IMR-90 (cell line): ENCODE measurements at regions not wholly inside any gene's neighbourhood (a gene's known extent, or its start where the extent isn't known, plus 50 kb on each side); places are given as distances from the start of the nearest gene placed in this dataset.

ENCODE experiments used
- ATAC-seq: fragments of 200-7000 bp; cut with Tn5 transposase; 2 replicates; pipeline ENCODE4 v1.9.1; 2020; ENCODE audit warnings: low read depth, mild to moderate bottlenecking, moderate library complexity
- BruUV-seq: library from RNA; stranded (reverse); fragments of 400-500 nt; replicated peaks from 2 replicates; lab custom pipeline; 2021; lab: Mats Ljungman, UMichigan
- CTCF ChIA-PET: fragments of 300-600 bp; formaldehyde crosslinking; extraction: SDS; loops from one replicate; lab custom pipeline; 2021; ENCODE audit warnings: antibody characterized with exemption; lab: Yijun Ruan, JAX
- POLR2A ChIA-PET: fragments of 300-600 bp; sonication (Branson Sonifier 250); formaldehyde crosslinking; loops from one replicate; lab custom pipeline; 2022; ENCODE audit warnings: antibody characterized with exemption; ENCODE audit not compliant: unreplicated experiment; lab: Charles Lee
- DNase-seq: peaks from one replicate; pipeline ENCODE4 v3.0.0; 2013
- H2AFZ ChIP-seq: replicated peaks from 2 replicates; pipeline ENCODE3; 2013; ENCODE audit warnings: low read length, mild to moderate bottlenecking; ENCODE audit not compliant: poor library complexity
- H2AK5ac ChIP-seq: 2 replicates; pipeline ENCODE4 v1.6.1; 2013; ENCODE audit warnings: low read depth, low read length, inconsistent platforms
- H2AK9ac ChIP-seq: replicated peaks from 2 replicates; pipeline ENCODE3; 2013; ENCODE audit warnings: mild to moderate bottlenecking, low read depth, low read length, moderate library complexity; ENCODE audit not compliant: poor library complexity
- H2BK120ac ChIP-seq: 2 replicates; pipeline ENCODE4 v1.6.1; 2013; ENCODE audit warnings: low read depth, low read length, inconsistent platforms
- H2BK15ac ChIP-seq: 3 replicates; pipeline ENCODE4 v1.6.1; 2013; ENCODE audit warnings: low read depth, low read length, inconsistent platforms
- H2BK20ac ChIP-seq: 2 replicates; pipeline ENCODE4 v1.6.1; 2013; ENCODE audit warnings: low read depth, mild to moderate bottlenecking, inconsistent platforms, low read length, moderate library complexity
- H2BK5ac ChIP-seq: 2 replicates; pipeline ENCODE4 v1.6.1; 2013; ENCODE audit warnings: mild to moderate bottlenecking, low read depth, low read length, inconsistent platforms; ENCODE audit not compliant: poor library complexity, severe bottlenecking
- H3K14ac ChIP-seq: replicated peaks from 2 replicates; pipeline ENCODE4 v1.6.1; 2013; ENCODE audit warnings: low read depth, low read length, inconsistent platforms
- H3K18ac ChIP-seq: 2 replicates; pipeline ENCODE4 v1.6.1; 2013; ENCODE audit warnings: low read depth, low read length, control low read depth
- H3K23ac ChIP-seq: 2 replicates; pipeline ENCODE4 v1.6.1; 2013; ENCODE audit warnings: low read depth, low read length, inconsistent platforms
- H3K27ac ChIP-seq: 2 replicates; pipeline ENCODE4 v1.5.1; 2013; ENCODE audit warnings: mild to moderate bottlenecking, control low read depth, low read length; ENCODE audit not compliant: insufficient read depth
- H3K27me3 ChIP-seq: 2 replicates; pipeline ENCODE4 v1.6.1; 2013; ENCODE audit warnings: low read length; ENCODE audit not compliant: control insufficient read depth, insufficient read depth
- H3K36me3 ChIP-seq: 2 replicates; pipeline ENCODE4 v1.6.1; 2013; ENCODE audit warnings: low read length, mixed read lengths; ENCODE audit not compliant: control insufficient read depth, insufficient read depth
- H3K4ac ChIP-seq: 2 replicates; pipeline ENCODE4 v1.6.1; 2013; ENCODE audit warnings: low read depth, low read length, inconsistent platforms
- H3K4me1 ChIP-seq: 2 replicates; pipeline ENCODE4 v1.6.1; 2013; ENCODE audit warnings: low read length, mixed read lengths; ENCODE audit not compliant: control insufficient read depth, insufficient read depth
- H3K4me2 ChIP-seq: 2 replicates; pipeline ENCODE4 v1.6.1; 2013; ENCODE audit warnings: low read depth, mild to moderate bottlenecking, control low read depth, low read length, moderate library complexity
- H3K4me3 ChIP-seq: 2 replicates; pipeline ENCODE4 v1.5.1; 2013; ENCODE audit warnings: low read depth, mild to moderate bottlenecking, control low read depth, low read length, moderate library complexity; ENCODE audit not compliant: insufficient read depth
- H3K56ac ChIP-seq: 2 replicates; pipeline ENCODE4 v1.6.1; 2013; ENCODE audit warnings: low read length, inconsistent platforms; ENCODE audit not compliant: insufficient read depth; ENCODE audit errors: extremely low read depth
- H3K79me1 ChIP-seq, 2 experiments: 2 replicates each; pipeline ENCODE4 v1.6.1; 2013; ENCODE audit warnings: low read length in 2 of 2, inconsistent platforms in 1 of 2, low read depth in 1 of 2
- H3K9ac ChIP-seq: 2 replicates; pipeline ENCODE4 v1.6.1; 2013; ENCODE audit warnings: low read depth, low read length, control low read depth
- H3K9me1 ChIP-seq: 2 replicates; pipeline ENCODE4 v1.6.1; 2013; ENCODE audit warnings: low read length, inconsistent platforms; ENCODE audit not compliant: insufficient read depth
- H3K9me3 ChIP-seq: 2 replicates; pipeline ENCODE4 v1.6.1; 2013; ENCODE audit warnings: low read length; ENCODE audit not compliant: control insufficient read depth, insufficient read depth
- H4K20me1 ChIP-seq: 2 replicates; pipeline ENCODE4 v1.6.1; 2013; ENCODE audit warnings: low read length, inconsistent platforms; ENCODE audit not compliant: insufficient read depth
- H4K5ac ChIP-seq: 2 replicates; pipeline ENCODE4 v1.6.1; 2013; ENCODE audit warnings: mild to moderate bottlenecking, low read depth, low read length, control low read depth
- H4K8ac ChIP-seq, 2 experiments: 2 replicates each; pipeline ENCODE4 v1.6.1; 2013; ENCODE audit warnings: low read depth in 2 of 2, low read length in 2 of 2, control low read depth in 1 of 2, inconsistent platforms in 1 of 2
- H4K91ac ChIP-seq: 2 replicates; pipeline ENCODE4 v1.6.1; 2013; ENCODE audit warnings: low read depth, low read length, inconsistent platforms; ENCODE audit not compliant: insufficient read depth
- MXI1 ChIP-seq: IDR thresholded peaks from 2 replicates; pipeline ENCODE4 v1.6.1; 2012; ENCODE audit warnings: low read depth, mild to moderate bottlenecking, low read length, moderate library complexity, borderline replicate concordance
- RCOR1 ChIP-seq: IDR thresholded peaks from 2 replicates; pipeline ENCODE4 v1.6.1; 2012; ENCODE audit warnings: mild to moderate bottlenecking, low read length, improper control_type of control experiment; ENCODE audit not compliant: insufficient replicate concordance
- dilution Hi-C: fragments of 300-500 bp; cut with HindIII; formaldehyde crosslinking; loops from one replicate; pipeline ENCODE4 v1.14.3; 2018; ENCODE audit warnings: low sequenced_read_pairs; ENCODE audit not compliant: unreplicated experiment
- in situ Hi-C: fragments of 300-500 bp; cut with MboI; formaldehyde crosslinking; loops from 3 replicates; pipeline ENCODE4 v1.14.3; 2019; ENCODE audit warnings: low sequenced_read_pairs, inconsistent platforms, mixed read lengths
- intact Hi-C: fragments of 100-400 bp; cut with micrococcal nuclease; formaldehyde crosslinking; loops from 2 replicates; pipeline ENCODE4 v1.10.0; 2022

- no peak overlapping the region for H3K18ac ChIP-seq
- no peak overlapping the region for H3K56ac ChIP-seq
- TF ChIP-seq MXI1: no peak
- TF ChIP-seq RCOR1: no peak
- no peaks in the 10 kb centered on the region for H3K27me3 ChIP-seq
- H3K4me1 ChIP-seq: no peaks in the 10 kb centered on the region
- no peak overlapping the region for H2BK20ac ChIP-seq
- H3K27ac ChIP-seq: no peak overlapping the region
- no peak for DNase-seq
- H2BK5ac ChIP-seq: no peak overlapping the region
- ChIA-PET POLR2A (no interaction called here), CTCF (no interaction called here)
- H4K20me1 ChIP-seq: no peaks in the 10 kb centered on the region
- no peak for ATAC-seq
- H3K4me2 ChIP-seq: no peak overlapping the region
- H2AK9ac ChIP-seq: no peak overlapping the region
- no peak overlapping the region for H4K5ac ChIP-seq
- no peaks in the 10 kb centered on the region for H3K79me1 ChIP-seq
- H4K8ac ChIP-seq: no peak overlapping the region
- no peak overlapping the region for H2BK15ac ChIP-seq
- in situ Hi-C loops (no loop called here), intact Hi-C loops (no loop called here), dilution Hi-C loops (no loop called here)
- BruUV-seq: no TSS peak
- no peak overlapping the region for H2BK120ac ChIP-seq
- H3K36me3 ChIP-seq: no peaks in the 10 kb centered on the region
- no peak overlapping the region for H3K23ac ChIP-seq
- H4K91ac ChIP-seq: no peak overlapping the region
- H3K4ac ChIP-seq: no peak overlapping the region
- no peak overlapping the region for H3K14ac ChIP-seq
- H3K4me3 ChIP-seq: no peak overlapping the region
- H2AK5ac ChIP-seq: no peak overlapping the region
- H3K9me3 ChIP-seq: no peaks in the 10 kb centered on the region
- no peak overlapping the region for H2AFZ ChIP-seq
- H3K9me1 ChIP-seq: no peaks in the 10 kb centered on the region
- no peak overlapping the region for H3K9ac ChIP-seq
These were observed 1636.5 kb upstream of the FLRT2 start for GRCh38 chr14:83893447-83893846.
